ENCODE measurements at regions not wholly inside any gene's neighbourhood (a gene's known extent, or its start where the extent isn't known, plus 50 kb on each side); places are given as distances from the start of the nearest gene placed in this dataset.

GRCh38 chr9:22257026-22257816, 189.4 kb upstream of the DMRTA1 start:
- TF ChIP-seq POLR2A (IDR thresholded peaks at IDR 0.05) (no peak), POLR2AphosphoS5 (IDR thresholded peaks at IDR 0.05; ENCODE audit: insufficient read depth in 1 of 2, low read depth in 1 of 2) (no peak)
- Histone ChIP-seq H3K27ac (no peak overlapping the region), H3K4me3 (no peak overlapping the region), H3K36me3 (no peaks in the 10 kb centered on the region), H3K9me3 (no peaks in the 10 kb centered on the region), H3K4me1 (no peaks in the 10 kb centered on the region), H3K27me3 (no peaks in the 10 kb centered on the region)
- intact Hi-C loops (cut with DNase I): no loop called here
- no peak for DNase-seq (ENCODE audit: extremely low spot score in 2 of 2)

GRCh38 chr9:22265038-22265437, 181.6 kb upstream of the DMRTA1 start:
- no peak overlapping the region for H3K4me3 ChIP-seq
- H3K36me3 ChIP-seq: no peaks in the 10 kb centered on the region
- no peak overlapping the region for H3K27ac ChIP-seq
- no peak for DNase-seq (ENCODE audit: extremely low spot score in 2 of 2)
- H3K4me1 ChIP-seq: no peaks in the 10 kb centered on the region
- intact Hi-C loops (cut with DNase I): no loop called here
- no peaks in the 10 kb centered on the region for H3K27me3 ChIP-seq
- peaks cover 5% of the 10 kb centered on the region for H3K9me3 ChIP-seq
- TF ChIP-seq POLR2A (IDR thresholded peaks at IDR 0.05) (no peak), CTCF (IDR thresholded peaks at IDR 0.05) (no peak), POLR2AphosphoS5 (IDR thresholded peaks at IDR 0.05; ENCODE audit: insufficient read depth in 1 of 2, low read depth in 1 of 2) (no peak)

- intact Hi-C loops (cut with DNase I): no loop called here
- Histone ChIP-seq H3K36me3 (no peaks in the 10 kb centered on the region), H3K4me1 (no peaks in the 10 kb centered on the region), H3K27ac (no peak overlapping the region), H3K4me3 (no peak overlapping the region), H3K9me3 (peaks cover 5% of the 10 kb centered on the region), H3K27me3 (no peaks in the 10 kb centered on the region)
- no peak for TF ChIP-seq CTCF (IDR thresholded peaks at IDR 0.05)
- TF ChIP-seq POLR2AphosphoS5 (IDR thresholded peaks at IDR 0.05; ENCODE audit: insufficient read depth in 1 of 2, low read depth in 1 of 2): no peak
- no peak for TF ChIP-seq POLR2A (IDR thresholded peaks at IDR 0.05)
- no peak for DNase-seq (ENCODE audit: extremely low spot score in 2 of 2)
Observed at GRCh38 chr9:22265534-22265933, 181.1 kb upstream of the DMRTA1 start.

- TF ChIP-seq POLR2A (IDR thresholded peaks at IDR 0.05) (no peak), CTCF (IDR thresholded peaks at IDR 0.05) (no peak), POLR2AphosphoS5 (IDR thresholded peaks at IDR 0.05; ENCODE audit: insufficient read depth in 1 of 2, low read depth in 1 of 2) (no peak)
- DNase-seq (ENCODE audit: extremely low spot score in 2 of 2): no peak
- no peaks in the 10 kb centered on the region for H3K27me3 ChIP-seq
- no peaks in the 10 kb centered on the region for H3K4me1 ChIP-seq
- H3K4me3 ChIP-seq: no peak overlapping the region
- no peak overlapping the region for H3K27ac ChIP-seq
- intact Hi-C loops (cut with DNase I): no loop called here
- H3K9me3 ChIP-seq: no peaks in the 10 kb centered on the region
- H3K36me3 ChIP-seq: no peaks in the 10 kb centered on the region
Observed at GRCh38 chr9:22274477-22274876, 172.1 kb upstream of the DMRTA1 start.

- DNase-seq (ENCODE audit: extremely low spot score in 2 of 2): no peak
- no peaks in the 10 kb centered on the region for H3K9me3 ChIP-seq
- intact Hi-C loops (cut with DNase I): no loop called here
- H3K4me1 ChIP-seq: no peaks in the 10 kb centered on the region
- H3K4me3 ChIP-seq: no peak overlapping the region
- no peak overlapping the region for H3K27ac ChIP-seq
- TF ChIP-seq POLR2A (IDR thresholded peaks at IDR 0.05) (no peak), POLR2AphosphoS5 (IDR thresholded peaks at IDR 0.05; ENCODE audit: insufficient read depth in 1 of 2, low read depth in 1 of 2) (no peak), CTCF (IDR thresholded peaks at IDR 0.05) (no peak)
- H3K36me3 ChIP-seq: no peaks in the 10 kb centered on the region
- H3K27me3 ChIP-seq: no peaks in the 10 kb centered on the region
Observed at GRCh38 chr9:22278426-22278825, 168.2 kb upstream of the DMRTA1 start.
